ENCODE measurements at regions not wholly inside any gene's neighbourhood (a gene's known extent, or its start where the extent isn't known, plus 50 kb on each side); places are given as distances from the start of the nearest gene placed in this dataset.

GRCh38 chrY:7275751-7276150 lies 364.2 kb upstream of the AMELY start:
- Histone ChIP-seq H3K4me3 (peak overlapping the region in 1 of 3 donors; percentile 74), H3K9me3 (no peaks in the 10 kb centered on the region), H3K27ac (no peak overlapping the region), H3K27me3 (no peaks in the 10 kb centered on the region), H3K4me1 (no peaks in the 10 kb centered on the region), H3K36me3 (no peaks in the 10 kb centered on the region)
- TF ChIP-seq POLR2A (IDR thresholded peaks at IDR 0.05) (no peak), POLR2AphosphoS5 (IDR thresholded peaks at IDR 0.05) (no peak), CTCF (IDR thresholded peaks at IDR 0.05) (no peak)
- intact Hi-C loops (cut with DNase I; ENCODE audit: low total_unique reads) = no loop called here
- DNase-seq (ENCODE audit: low spot score in 2 of 2) = no peak

DNA sequence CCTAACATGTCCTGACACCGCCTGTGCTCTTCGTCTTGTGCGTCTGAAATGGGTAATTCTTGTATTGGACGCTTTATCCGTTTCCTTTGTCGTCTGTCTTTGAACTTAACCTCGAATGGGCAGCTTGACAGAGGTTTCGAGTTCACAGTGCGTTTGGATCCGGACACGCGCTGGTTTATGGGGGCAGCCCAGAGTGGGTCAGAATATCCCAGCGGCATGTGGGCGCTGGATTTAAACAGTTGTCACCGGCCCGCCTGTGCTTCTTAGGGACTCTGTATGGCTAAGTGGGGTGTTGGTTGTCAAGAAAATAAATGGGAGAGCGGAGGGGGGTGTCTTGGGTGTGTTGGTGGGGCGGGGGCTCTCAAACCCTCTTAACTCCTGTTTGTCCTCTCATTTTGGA lies 363.5 kb upstream of the AMELY start:
- intact Hi-C loops (cut with DNase I; ENCODE audit: low total_unique reads) = no loop called here
- TF ChIP-seq CTCF (IDR thresholded peaks at IDR 0.05) = no peak
- no peak for TF ChIP-seq POLR2AphosphoS5 (IDR thresholded peaks at IDR 0.05)
- TF ChIP-seq POLR2A (IDR thresholded peaks at IDR 0.05) = no peak
- peak overlapping the region in 1 of 3 donors; percentile 74 for H3K4me3 ChIP-seq
- no peaks in the 10 kb centered on the region for H3K27me3 ChIP-seq
- no peak for DNase-seq (ENCODE audit: low spot score in 2 of 2)
- no peaks in the 10 kb centered on the region for H3K36me3 ChIP-seq
- no peaks in the 10 kb centered on the region for H3K4me1 ChIP-seq
- no peaks in the 10 kb centered on the region for H3K9me3 ChIP-seq
- H3K27ac ChIP-seq = no peak overlapping the region

DNA sequence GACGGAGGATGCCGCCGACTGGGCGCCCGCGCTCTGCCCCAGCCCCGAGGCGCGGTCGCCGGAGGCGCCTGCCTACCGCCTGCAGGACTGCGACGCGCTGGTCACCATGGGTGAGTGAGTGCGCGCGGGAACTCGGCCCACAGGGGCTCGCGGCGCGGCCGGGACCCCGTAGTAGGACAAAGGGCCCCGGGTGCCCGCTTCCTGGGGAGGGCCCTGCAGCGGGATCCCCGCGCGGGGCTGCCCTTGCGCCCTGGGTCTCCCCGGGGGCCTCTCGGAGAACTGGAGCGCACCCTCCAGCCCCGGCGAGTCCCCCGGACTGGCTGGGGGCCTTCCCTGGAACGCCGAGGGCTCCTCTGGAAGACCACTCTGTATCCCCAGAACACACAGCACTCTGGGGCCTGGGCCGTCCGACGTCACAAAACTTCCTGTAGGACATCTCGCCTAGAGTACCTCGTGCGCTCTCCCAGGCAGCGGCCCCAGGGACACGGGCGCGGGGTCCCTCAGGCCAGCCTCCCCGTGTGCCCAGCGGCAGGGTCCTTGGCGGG lies 362.9 kb upstream of the AMELY start:
- Histone ChIP-seq H3K27ac (no peak overlapping the region), H3K4me3 (peak overlapping the region in 1 of 3 donors; percentile 74)
- DNase-seq (ENCODE audit: low spot score in 2 of 2) = no peak

DNA sequence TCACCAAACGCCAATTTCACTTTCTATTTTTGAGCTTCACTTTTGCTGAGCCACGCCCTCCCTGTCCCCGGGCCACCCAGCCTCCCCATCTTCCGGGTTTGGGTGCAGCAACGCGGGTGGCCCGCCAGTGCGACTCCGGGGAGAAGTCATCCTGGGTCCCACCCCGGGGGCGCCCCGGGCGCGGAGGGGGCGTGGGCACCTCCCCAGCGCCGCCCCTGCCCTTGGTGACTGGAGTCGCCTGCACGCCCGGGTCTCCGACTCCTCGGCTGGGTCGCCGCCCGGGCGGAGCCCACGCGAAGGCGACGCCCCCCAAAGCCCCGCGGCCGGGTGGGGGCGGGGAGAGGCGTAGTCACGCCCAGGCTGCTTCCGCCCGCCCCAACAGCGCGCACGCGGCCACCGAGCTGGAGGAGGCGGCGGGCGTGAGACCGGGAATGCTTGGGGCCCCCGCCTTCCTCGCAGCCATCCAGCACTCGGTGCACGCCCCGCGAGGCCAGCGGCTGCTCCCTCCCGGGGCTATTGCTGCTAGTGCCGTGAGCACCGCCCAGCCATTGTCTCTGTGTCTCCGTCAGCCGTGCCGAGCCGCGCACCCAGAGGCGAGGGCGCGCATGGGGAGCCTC lies 362.1 kb upstream of the AMELY start:
- intact Hi-C loops (cut with DNase I; ENCODE audit: low total_unique reads) = no loop called here
- no peak overlapping the region for H3K27ac ChIP-seq
- H3K4me1 ChIP-seq = no peaks in the 10 kb centered on the region
- no peaks in the 10 kb centered on the region for H3K9me3 ChIP-seq
- peak in 1 of 2 donors; percentile 62 for DNase-seq (ENCODE audit: low spot score in 2 of 2)
- H3K27me3 ChIP-seq = no peaks in the 10 kb centered on the region
- TF ChIP-seq POLR2AphosphoS5 (IDR thresholded peaks at IDR 0.05) = no peak
- TF ChIP-seq POLR2A (IDR thresholded peaks at IDR 0.05) = no peak
- TF ChIP-seq CTCF (IDR thresholded peaks at IDR 0.05) = no peak
- H3K36me3 ChIP-seq = no peaks in the 10 kb centered on the region
- peak overlapping the region in 1 of 3 donors; percentile 74 for H3K4me3 ChIP-seq

More for the DNA sequence above, 362.9 kb upstream of the AMELY start:
- Histone ChIP-seq H3K27me3 (no peaks in the 10 kb centered on the region), H3K36me3 (no peaks in the 10 kb centered on the region), H3K9me3 (no peaks in the 10 kb centered on the region), H3K4me1 (no peaks in the 10 kb centered on the region)
- intact Hi-C loops (cut with DNase I; ENCODE audit: low total_unique reads) = no loop called here
- no peak for TF ChIP-seq POLR2AphosphoS5 (IDR thresholded peaks at IDR 0.05)
- no peak for TF ChIP-seq POLR2A (IDR thresholded peaks at IDR 0.05)
- TF ChIP-seq CTCF (IDR thresholded peaks at IDR 0.05) = no peak

DNA sequence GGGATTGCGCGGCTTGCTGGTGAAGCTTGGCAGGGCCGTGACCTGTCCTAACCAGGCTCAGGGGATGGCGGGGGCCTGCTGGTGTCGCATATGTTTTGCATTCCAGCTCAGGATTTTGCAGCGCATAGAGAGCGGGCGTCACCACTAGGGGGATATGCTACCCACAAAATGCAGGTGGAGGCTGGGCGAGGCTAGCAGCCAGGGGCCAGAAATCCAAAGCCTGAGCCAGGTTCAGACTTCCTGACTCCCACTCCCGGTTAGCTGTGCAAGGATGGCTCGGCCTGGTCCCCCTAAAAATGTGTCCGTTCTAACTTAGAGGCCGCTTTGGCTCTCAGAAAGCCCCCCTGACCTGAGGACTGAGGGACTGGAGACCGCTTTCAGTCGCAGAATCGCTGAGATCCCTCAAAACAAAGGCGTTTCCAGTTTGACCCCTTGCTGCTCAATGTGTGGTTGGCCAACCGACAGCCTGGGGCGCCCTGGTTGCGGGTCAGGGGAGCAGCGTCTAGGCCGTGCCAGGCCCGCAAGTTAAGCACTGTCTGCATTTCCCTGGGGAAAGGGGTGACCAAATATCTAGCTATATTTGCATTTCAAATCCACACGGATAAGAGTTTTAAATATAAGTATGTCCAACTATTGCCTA lies 361.1 kb upstream of the AMELY start:
- intact Hi-C loops (cut with DNase I; ENCODE audit: low total_unique reads) = no loop called here
- H3K27me3 ChIP-seq = no peaks in the 10 kb centered on the region
- H3K36me3 ChIP-seq = no peaks in the 10 kb centered on the region
- H3K4me1 ChIP-seq = no peaks in the 10 kb centered on the region
- DNase-seq (ENCODE audit: low spot score in 2 of 2) = peak in 1 of 2 donors; percentile 63
- H3K9me3 ChIP-seq = no peaks in the 10 kb centered on the region
- TF ChIP-seq POLR2AphosphoS5 (IDR thresholded peaks at IDR 0.05) (no peak), CTCF (IDR thresholded peaks at IDR 0.05) (peak in 1 of 3 donors; percentile 32)
- H3K4me3 ChIP-seq = peak overlapping the region in 1 of 3 donors; percentile 74
- no peak overlapping the region for H3K27ac ChIP-seq

Data from breast epithelium (tissue), 4 donors.